Fibroblast of mammary gland (primary cell): ENCODE measurements at regions not wholly inside any gene's neighbourhood (a gene's known extent, or its start where the extent isn't known, plus 50 kb on each side); places are given as distances from the start of the nearest gene placed in this dataset.

ENCODE experiments used
- DNase-seq: peaks from one replicate; pipeline ENCODE4 v3.0.0-alpha.2; 2010; ENCODE audit warnings: low read depth
- H3K4me3 ChIP-seq: 2 replicates; pipeline ENCODE4 v1.5.1; 2011; ENCODE audit warnings: low read depth, mild to moderate bottlenecking, low read length, moderate library complexity; ENCODE audit not compliant: control insufficient read depth
- CTCF ChIP-seq: conservative IDR thresholded peaks from 2 replicates; pipeline ENCODE4 v1.5.1; 2011; ENCODE audit warnings: low read depth, low read length, inconsistent platforms; ENCODE audit not compliant: control insufficient read depth, insufficient read depth

- TF ChIP-seq CTCF, result no peak
Measured at GRCh38 chr1:90341516-90341915, 346.6 kb downstream of the ZNF326 start.

GRCh38 chr1:90340606-90341005 lies 345.7 kb downstream of the ZNF326 start:
- no peak for DNase-seq
- H3K4me3 ChIP-seq, result no peak overlapping the region
- no peak for TF ChIP-seq CTCF

More at GRCh38 chr1:90341516-90341915, 346.6 kb downstream of the ZNF326 start:
- DNase-seq, result no peak
- no peak overlapping the region for H3K4me3 ChIP-seq

GRCh38 chr1:90339811-90340210 lies 344.9 kb downstream of the ZNF326 start:
- no peak overlapping the region for H3K4me3 ChIP-seq
- TF ChIP-seq CTCF, result no peak
- DNase-seq, result no peak

GRCh38 chr1:90336552-90337324 lies 341.8 kb downstream of the ZNF326 start:
- H3K4me3 ChIP-seq, result no peak overlapping the region
- no peak for DNase-seq
- TF ChIP-seq CTCF, result no peak

GRCh38 chr1:90335558-90335957 lies 340.6 kb downstream of the ZNF326 start:
- DNase-seq, result no peak
- TF ChIP-seq CTCF, result no peak
- no peak overlapping the region for H3K4me3 ChIP-seq

- no peak overlapping the region for H3K4me3 ChIP-seq
- no peak for TF ChIP-seq CTCF
- DNase-seq, result no peak
Measured at GRCh38 chr1:90334137-90334536, 339.2 kb downstream of the ZNF326 start.
